Ramos (cell line): ENCODE measurements at regions not wholly inside any gene's neighbourhood (a gene's known extent, or its start where the extent isn't known, plus 50 kb on each side); places are given as distances from the start of the nearest gene placed in this dataset.

Source experiments
- in situ Hi-C: fragments of 300-500 bp; cut with MboI; formaldehyde crosslinking; loops from one replicate; pipeline ENCODE4 v1.14.3; 2022; ENCODE audit warnings: low sequenced_read_pairs; ENCODE audit not compliant: unreplicated experiment

DNA sequence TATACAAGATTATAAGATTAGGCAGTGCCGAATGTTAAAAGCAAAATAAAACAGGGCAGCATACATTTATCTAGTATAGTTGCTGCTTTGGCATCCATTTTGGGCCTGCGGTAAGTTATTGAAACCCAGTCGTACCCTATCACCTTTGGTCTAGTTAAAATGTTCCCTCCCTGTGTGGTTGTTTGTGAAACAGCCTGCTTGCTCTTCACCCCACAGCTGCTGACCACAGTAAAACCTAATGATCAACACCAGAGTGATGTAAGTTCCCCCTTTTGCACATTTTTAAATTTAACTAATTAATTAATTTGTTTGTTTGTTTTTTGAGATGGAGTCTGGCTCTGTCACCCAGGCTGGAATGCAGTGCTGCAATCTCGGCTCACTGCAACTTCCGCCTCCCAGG is 50.3 kb upstream of the TXNDC5 start:
- in situ Hi-C loops = loop anchor here (5.0 kb wide), 1 partner anchor 44 kb away; no protein-coding TSS in a partner anchor
